Breast epithelium (tissue), 3 donors: ENCODE measurements at regions not wholly inside any gene's neighbourhood (a gene's known extent, or its start where the extent isn't known, plus 50 kb on each side); places are given as distances from the start of the nearest gene placed in this dataset.

ENCODE experiments used
- CTCF ChIP-seq, 3 donors: fragments of 450-650 bp; IDR thresholded peaks; one replicate each; pipeline ENCODE4 v1.5.1; 2016 to 2017; ENCODE audit warnings: antibody characterized with exemption in 3 of 3, mild to moderate bottlenecking in 3 of 3, moderate library complexity in 3 of 3
- POLR2A ChIP-seq: fragments of 450-650 bp; IDR thresholded peaks from one replicate; pipeline ENCODE4 v1.6.1; 2016; ENCODE audit warnings: antibody characterized with exemption, mild to moderate bottlenecking, moderate library complexity

DNA sequence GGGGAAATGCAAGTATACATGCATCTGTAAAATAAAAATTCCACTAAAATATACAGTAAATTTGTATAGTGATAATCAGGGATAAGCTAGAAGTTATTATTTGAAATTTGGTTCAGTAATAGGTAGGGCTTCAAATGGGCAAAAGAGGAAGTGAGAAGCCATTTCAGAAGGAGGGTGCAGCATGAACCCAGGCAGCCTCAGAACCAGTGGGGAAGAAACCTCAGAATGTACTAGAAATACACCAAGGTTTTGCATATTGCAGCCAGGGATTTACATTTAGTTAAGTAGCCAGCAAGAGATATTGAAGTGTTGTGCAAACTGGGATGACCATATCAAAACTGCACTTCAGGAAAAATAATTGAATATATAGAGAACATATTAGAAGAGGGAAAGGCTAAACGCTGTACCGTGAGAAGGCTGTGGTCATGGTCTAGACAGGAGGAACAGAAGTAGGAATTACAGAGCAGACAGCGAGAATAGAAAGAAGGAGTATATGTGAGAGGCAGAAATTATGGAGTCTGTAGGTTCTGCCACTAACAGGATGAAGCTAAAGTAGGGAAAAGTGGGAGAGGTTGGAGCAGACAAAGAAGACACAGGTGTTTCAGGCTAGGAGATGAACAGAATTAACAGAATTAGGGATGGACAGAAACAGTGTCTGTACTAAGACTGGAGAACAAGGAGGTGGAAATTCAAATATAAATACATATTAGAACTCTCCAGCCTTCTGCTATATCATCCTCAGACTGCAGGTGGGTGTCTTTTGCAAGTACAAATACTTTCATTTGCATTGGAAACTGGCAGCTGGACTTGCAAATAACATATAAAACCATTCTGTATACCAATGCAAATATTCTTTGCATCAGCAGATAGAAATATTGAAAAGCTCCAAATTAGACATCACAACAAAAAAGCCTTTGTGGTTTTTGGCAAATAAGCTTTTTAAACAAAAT, 335.6 kb downstream of the ZNF608 start:
- TF ChIP-seq POLR2A (no peak), CTCF (IDR thresholded peaks at IDR 0.05) (peak in 1 of 3 donors; percentile 10)
